ENCODE measurements at regions not wholly inside any gene's neighbourhood (a gene's known extent, or its start where the extent isn't known, plus 50 kb on each side); places are given as distances from the start of the nearest gene placed in this dataset.

- POLR2A ChIA-PET, result no interaction called here
- no peak for FAIRE-seq
- no peak overlapping the region for H3K27ac ChIP-seq (ENCODE audit: extremely low read length, insufficient read depth, low read length)
Observed at GRCh38 chr10:123409884-123410283, 255.7 kb downstream of the BUB3 start.

More at GRCh38 chr10:123409884-123410283, 255.7 kb downstream of the BUB3 start:
- intact Hi-C loops (cut with micrococcal nuclease; ENCODE audit: unreplicated experiment), result no loop called here
- no peak for DNase-seq (ENCODE audit: low spot score)
- H3K9me3 ChIP-seq (ENCODE audit: low read length), result no peaks in the 10 kb centered on the region
- in situ Hi-C loops (cut with HindIII; ENCODE audit: extremely low pct_ligation_motif_present, low pct_unique_long_range_greater_than_20kb), result no loop called here
- no TSS peak for BruUV-seq (replicated peaks)
- H2AFZ ChIP-seq (ENCODE audit: low read length), result no peak overlapping the region
- H3K36me3 ChIP-seq (replicated peaks in 1 of 2; ENCODE audit: control insufficient read depth in 1 of 2, insufficient read depth in 2 of 2, low read length in 2 of 2), result no peaks in the 10 kb centered on the region
- H4K20me1 ChIP-seq (ENCODE audit: insufficient read depth, low read length), result no peaks in the 10 kb centered on the region
- no peaks in the 10 kb centered on the region for H3K4me1 ChIP-seq (ENCODE audit: insufficient read depth, low read length)
- no peak for ATAC-seq
- H3K27me3 ChIP-seq (ENCODE audit: control insufficient read depth in 1 of 2, insufficient read depth in 2 of 2, low read length in 2 of 2), result no peaks in the 10 kb centered on the region; a peak in 1 of 5 replicates
- TF ChIP-seq SNAPC2 (CRISPR knock-in tag; IDR thresholded peaks at IDR 0.05), result no peak
- no peak for TF ChIP-seq ZNF564 (CRISPR knock-in tag; IDR thresholded peaks at IDR 0.05)
- no peak for TF ChIP-seq ZNF503 (CRISPR knock-in tag; IDR thresholded peaks at IDR 0.05)
- TF ChIP-seq SOX13 (IDR thresholded peaks at IDR 0.05), result no peak
- TF ChIP-seq SOX13 (CRISPR knock-in tag; conservative IDR thresholded peaks at IDR 0.05 in 1 of 2, IDR thresholded peaks at IDR 0.05 in 1 of 2), result no peak
- no peak for TF ChIP-seq GPN1 (CRISPR knock-in tag; IDR thresholded peaks at IDR 0.05; ENCODE audit: borderline replicate concordance)
- no peak for TF ChIP-seq ZFP36 (IDR thresholded peaks at IDR 0.05; ENCODE audit: borderline replicate concordance, low read depth, low read length, partially characterized antibody)
- no peak for TF ChIP-seq ZNF639 (CRISPR knock-in tag; conservative IDR thresholded peaks at IDR 0.05)
- TF ChIP-seq ZFX (CRISPR knock-in tag; IDR thresholded peaks at IDR 0.05; ENCODE audit: low read depth), result no peak
- no peak for TF ChIP-seq PAX8 (CRISPR knock-in tag; IDR thresholded peaks at IDR 0.05; ENCODE audit: borderline replicate concordance)
- TF ChIP-seq ZNF691 (CRISPR knock-in tag; IDR thresholded peaks at IDR 0.05; ENCODE audit: borderline replicate concordance, low read depth), result no peak
- TF ChIP-seq ZNF256 (CRISPR knock-in tag; conservative IDR thresholded peaks at IDR 0.05), result no peak
- TF ChIP-seq CBX1 (IDR thresholded peaks at IDR 0.05; ENCODE audit: low read depth), result no peak
- TF ChIP-seq SP140L (CRISPR knock-in tag; IDR thresholded peaks at IDR 0.05; ENCODE audit: borderline replicate concordance), result no peak
- no peak for TF ChIP-seq HNF4G (IDR thresholded peaks at IDR 0.05; ENCODE audit: borderline replicate concordance, low read depth, low read length)
- no peak for TF ChIP-seq HNF4G (CRISPR knock-in tag; IDR thresholded peaks at IDR 0.05; ENCODE audit: borderline replicate concordance, low read depth)
- TF ChIP-seq CSRNP2 (CRISPR knock-in tag; conservative IDR thresholded peaks at IDR 0.05; ENCODE audit: low read depth), result no peak
- no peak for TF ChIP-seq ZNF232 (CRISPR knock-in tag; IDR thresholded peaks at IDR 0.05; ENCODE audit: borderline replicate concordance)
- TF ChIP-seq SRSF9 (IDR thresholded peaks at IDR 0.05; ENCODE audit: borderline replicate concordance, insufficient read depth, low read depth, low read length, poor library complexity, severe bottlenecking), result no peak
- TF ChIP-seq ETV5 (CRISPR knock-in tag; IDR thresholded peaks at IDR 0.05; ENCODE audit: borderline replicate concordance), result no peak
- CTCF ChIA-PET (ENCODE audit: low intra/inter-chr PET ratio, low total read pairs), result no interaction called here
- no peak overlapping the region for H3K9ac ChIP-seq (ENCODE audit: insufficient read depth, low read depth, low read length)
- no peaks in the 10 kb centered on the region for H3K79me2 ChIP-seq (ENCODE audit: insufficient read depth, low read length)
- WGBS (ENCODE audit: low lambda C conversion rate), result 6% methylated on average over 6 of the region's 6 CpGs
- no peak overlapping the region for H3K4me3 ChIP-seq (replicated peaks in 1 of 3; ENCODE audit: insufficient read depth in 1 of 3, low read depth in 2 of 3, low read length in 3 of 3)
- no peak overlapping the region for H3K4me2 ChIP-seq (ENCODE audit: low read depth, low read length)

Data from HepG2 (cell line).